GM23248 (cell line): ENCODE measurements at regions not wholly inside any gene's neighbourhood (a gene's known extent, or its start where the extent isn't known, plus 50 kb on each side); places are given as distances from the start of the nearest gene placed in this dataset.

Experiments
- DNase-seq: peaks from one replicate; pipeline ENCODE4 v3.0.0-alpha.2; 2015
- H2AFZ ChIP-seq: fragments of 200-600 bp; sonication (generic); 2 replicates; pipeline ENCODE4 v1.6.1; 2016; ENCODE audit warnings: antibody characterized with exemption
- H3F3A ChIP-seq: fragments of 200-600 bp; sonication (generic); 2 replicates; pipeline ENCODE4 v1.6.1; 2016; ENCODE audit warnings: mild to moderate bottlenecking, antibody characterized with exemption, mixed run types; ENCODE audit not compliant: insufficient read depth
- H3K27ac ChIP-seq: fragments of 200-600 bp; sonication (generic); 2 replicates; pipeline ENCODE4 v1.5.1; 2016; ENCODE audit warnings: mild to moderate bottlenecking
- H3K27me3 ChIP-seq: fragments of 200-600 bp; sonication (generic); replicated peaks from 2 replicates; pipeline ENCODE4 v1.6.1; 2016; ENCODE audit warnings: mild to moderate bottlenecking; ENCODE audit not compliant: insufficient read depth
- H3K36me3 ChIP-seq: fragments of 200-600 bp; sonication (generic); 2 replicates; pipeline ENCODE4 v1.6.1; 2016; ENCODE audit warnings: low read depth, mild to moderate bottlenecking
- H3K4me1 ChIP-seq: fragments of 200-600 bp; sonication (generic); 2 replicates; pipeline ENCODE4 v1.6.1; 2016; ENCODE audit warnings: mild to moderate bottlenecking; ENCODE audit not compliant: insufficient read depth
- H3K4me2 ChIP-seq: fragments of 200-600 bp; sonication (generic); one replicate; pipeline ENCODE4 v1.6.1; 2016; ENCODE audit warnings: mild to moderate bottlenecking; ENCODE audit not compliant: unreplicated experiment
- H3K4me3 ChIP-seq: fragments of 200-600 bp; sonication (generic); 2 replicates; pipeline ENCODE4 v1.5.1; 2016; ENCODE audit warnings: mild to moderate bottlenecking
- H3K79me2 ChIP-seq: fragments of 200-600 bp; sonication (generic); 2 replicates; pipeline ENCODE4 v1.6.1; 2016; ENCODE audit warnings: mild to moderate bottlenecking; ENCODE audit not compliant: insufficient read depth
- H3K9ac ChIP-seq: fragments of 200-600 bp; sonication (generic); 2 replicates; pipeline ENCODE4 v1.6.1; 2016; ENCODE audit warnings: mild to moderate bottlenecking
- H3K9me2 ChIP-seq: fragments of 200-600 bp; sonication (generic); 2 replicates; pipeline ENCODE4 v1.6.1; 2016; ENCODE audit warnings: mixed run types, mild to moderate bottlenecking, moderate library complexity; ENCODE audit not compliant: insufficient read depth
- H3K9me3 ChIP-seq: fragments of 200-600 bp; sonication (generic); one replicate; pipeline ENCODE4 v1.6.1; 2017; ENCODE audit warnings: low read depth
- H4K20me1 ChIP-seq: fragments of 200-600 bp; sonication (generic); 2 replicates; pipeline ENCODE4 v1.6.0; 2016; ENCODE audit not compliant: insufficient read depth
- EZH2 ChIP-seq: fragments of 200-600 bp; sonication (generic); IDR thresholded peaks from 2 replicates; pipeline ENCODE4 v1.6.1; 2018; ENCODE audit warnings: antibody characterized with exemption, mild to moderate bottlenecking; ENCODE audit not compliant: insufficient read depth, poor library complexity, severe bottlenecking
- EZH2phosphoT487 ChIP-seq: fragments of 200-600 bp; sonication (generic); IDR thresholded peaks from 2 replicates; pipeline ENCODE4 v1.6.1; 2018; ENCODE audit warnings: antibody characterized with exemption, moderate library complexity, mild to moderate bottlenecking, low read depth; ENCODE audit not compliant: insufficient read depth
- WGBS, 2 experiments: methylation state at CpG; one replicate each; pipeline ENCODE4 v1.1.6; 2015 to 2017; ENCODE audit warnings: low lambda C conversion rate in 2 of 2, low coverage in 1 of 2; ENCODE audit errors: missing lambda C conversion rate in 2 of 2; 5-methylcytosine and 5-hydroxymethylcytosine counted together
- in situ Hi-C: fragments of 300-500 bp; cut with MboI; formaldehyde crosslinking; loops from 2 replicates; pipeline ENCODE4 v1.15.0; 2020

DNA sequence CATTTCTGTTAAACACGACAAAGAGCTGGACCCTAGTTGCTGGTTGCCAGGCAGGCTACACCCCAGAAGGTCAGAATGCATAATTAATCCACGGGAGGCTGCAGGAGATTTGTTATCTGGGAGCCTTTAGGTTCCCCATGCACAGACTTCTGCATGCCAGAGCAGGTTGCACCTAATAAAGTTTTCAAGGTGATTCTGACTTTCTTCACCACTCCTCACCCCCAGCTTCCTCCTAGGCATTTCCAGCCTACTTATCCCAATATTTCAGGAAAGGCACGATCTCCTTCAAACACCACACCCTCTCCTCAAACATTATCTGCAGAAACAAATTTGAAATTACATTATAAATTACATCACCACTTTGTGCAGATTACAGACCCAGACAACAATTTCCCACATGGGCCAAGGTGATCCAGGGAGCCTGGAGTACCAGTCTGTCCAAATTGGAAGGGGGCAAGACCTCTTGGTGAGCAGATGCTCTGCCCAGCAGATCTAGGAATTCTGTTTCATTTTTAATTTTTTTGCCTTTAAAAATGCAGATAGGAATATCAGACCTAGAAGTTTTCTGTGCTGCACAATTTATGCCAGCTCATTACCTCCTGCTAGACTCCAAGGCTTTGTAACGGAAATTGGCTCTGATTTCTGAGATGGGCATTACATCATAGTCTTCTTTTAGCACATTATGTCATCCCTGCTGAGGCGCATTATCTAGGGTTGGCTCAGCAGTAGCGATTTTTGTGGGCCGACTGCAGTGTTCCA is 363.4 kb upstream of the SLC30A5 start:
- H2AFZ ChIP-seq: peak overlapping the region; percentile 15; the same call in 1 of the 2 replicates
- H3K4me2 ChIP-seq: peak overlapping the region; percentile 5
- H3K79me2 ChIP-seq: no peaks in the 10 kb centered on the region
- WGBS, 2 experiments: 22 to 23% methylated on average over 7 of the region's 7 CpGs
- H3K36me3 ChIP-seq: no peaks in the 10 kb centered on the region
- no peak overlapping the region for H3K9ac ChIP-seq
- H3K4me1 ChIP-seq: peaks cover 13% of the 10 kb centered on the region
- in situ Hi-C loops: no loop called here
- H3K27ac ChIP-seq: no peak overlapping the region
- no peaks in the 10 kb centered on the region for H4K20me1 ChIP-seq
- H3K4me3 ChIP-seq: no peak overlapping the region
- TF ChIP-seq EZH2phosphoT487: no peak
- TF ChIP-seq EZH2: no peak
- no peaks in the 10 kb centered on the region for H3F3A ChIP-seq
- peak; percentile 90 for DNase-seq
- H3K27me3 ChIP-seq: no peaks in the 10 kb centered on the region
- no peaks in the 10 kb centered on the region for H3K9me3 ChIP-seq
- no peaks in the 10 kb centered on the region for H3K9me2 ChIP-seq

- no peaks in the 10 kb centered on the region for H3F3A ChIP-seq
- no peaks in the 10 kb centered on the region for H3K27me3 ChIP-seq
- DNase-seq: no peak
- H3K4me2 ChIP-seq: peak overlapping the region; percentile 5
- no peak overlapping the region for H3K9ac ChIP-seq
- no peaks in the 10 kb centered on the region for H3K36me3 ChIP-seq
- H3K9me2 ChIP-seq: no peaks in the 10 kb centered on the region
- TF ChIP-seq EZH2phosphoT487 (no peak), EZH2 (no peak)
- no peaks in the 10 kb centered on the region for H4K20me1 ChIP-seq
- H3K79me2 ChIP-seq: no peaks in the 10 kb centered on the region
- peak overlapping the region; percentile 15; the same call in 1 of the 2 replicates for H2AFZ ChIP-seq
- peaks cover 13% of the 10 kb centered on the region for H3K4me1 ChIP-seq
- 48 to 50% methylated on average over 3 of the region's 3 CpGs for WGBS, 2 experiments
- no peak overlapping the region for H3K4me3 ChIP-seq
- H3K27ac ChIP-seq: no peak overlapping the region
- in situ Hi-C loops: no loop called here
- H3K9me3 ChIP-seq: no peaks in the 10 kb centered on the region
These were observed 362.7 kb upstream of the SLC30A5 start for GRCh38 chr5:68730979-68731654.

- Histone ChIP-seq H3K9me2 (no peaks in the 10 kb centered on the region), H2AFZ (no peak overlapping the region), H3K4me1 (peaks cover 13% of the 10 kb centered on the region), H3K36me3 (no peaks in the 10 kb centered on the region), H3K9me3 (no peaks in the 10 kb centered on the region), H3F3A (no peaks in the 10 kb centered on the region), H3K9ac (no peak overlapping the region), H3K27ac (no peak overlapping the region), H3K4me3 (no peak overlapping the region), H3K27me3 (no peaks in the 10 kb centered on the region), H3K4me2 (no peak overlapping the region), H3K79me2 (no peaks in the 10 kb centered on the region), H4K20me1 (no peaks in the 10 kb centered on the region)
- DNase-seq: no peak
- TF ChIP-seq EZH2phosphoT487: no peak
- TF ChIP-seq EZH2: no peak
- in situ Hi-C loops: no loop called here
These were observed 361.6 kb upstream of the SLC30A5 start for GRCh38 chr5:68732251-68732650.

GRCh38 chr5:68734781-68735180 is 359.0 kb upstream of the SLC30A5 start:
- Histone ChIP-seq H3K27me3 (no peaks in the 10 kb centered on the region), H3K9ac (no peak overlapping the region), H3K27ac (no peak overlapping the region), H3K36me3 (no peaks in the 10 kb centered on the region), H2AFZ (no peak overlapping the region), H4K20me1 (no peaks in the 10 kb centered on the region), H3K4me3 (no peak overlapping the region), H3K79me2 (no peaks in the 10 kb centered on the region), H3K4me2 (no peak overlapping the region), H3K4me1 (peaks cover 13% of the 10 kb centered on the region), H3K9me2 (no peaks in the 10 kb centered on the region), H3F3A (no peaks in the 10 kb centered on the region), H3K9me3 (no peaks in the 10 kb centered on the region)
- no peak for TF ChIP-seq EZH2phosphoT487
- no peak for TF ChIP-seq EZH2
- DNase-seq: no peak
- 53 to 63% methylated on average over 4 of the region's 4 CpGs for WGBS, 2 experiments
- in situ Hi-C loops: no loop called here
